ENCODE measurements at regions not wholly inside any gene's neighbourhood (a gene's known extent, or its start where the extent isn't known, plus 50 kb on each side); places are given as distances from the start of the nearest gene placed in this dataset.

GRCh38 chr1:84759756-84760155 lies 69.5 kb upstream of the SSX2IP start:
- DNase-seq (ENCODE audit: low read depth) = no peak

- DNase-seq (ENCODE audit: low read depth) = no peak
Measured at GRCh38 chr1:84758968-84759491, 68.8 kb upstream of the SSX2IP start.

- DNase-seq (ENCODE audit: low read depth) = no peak
Measured at GRCh38 chr1:84758476-84758875, 68.2 kb upstream of the SSX2IP start.

GRCh38 chr1:84757301-84757700 lies 67.0 kb upstream of the SSX2IP start:
- DNase-seq (ENCODE audit: low read depth) = no peak

- DNase-seq (ENCODE audit: low read depth) = no peak
Measured at GRCh38 chr1:84756455-84757082, 66.3 kb upstream of the SSX2IP start.

GRCh38 chr1:84756001-84756400 lies 65.7 kb upstream of the SSX2IP start:
- DNase-seq (ENCODE audit: low read depth) = no peak

- no peak for DNase-seq (ENCODE audit: low read depth)
Measured at GRCh38 chr1:84755216-84755615, 65.0 kb upstream of the SSX2IP start.

GRCh38 chr1:84754386-84754703 lies 64.1 kb upstream of the SSX2IP start:
- DNase-seq (ENCODE audit: low read depth) = no peak

GRCh38 chr1:84753516-84754385 lies 63.5 kb upstream of the SSX2IP start:
- DNase-seq (ENCODE audit: low read depth) = peak; percentile 64

GRCh38 chr1:84750110-84750730 lies 60.0 kb upstream of the SSX2IP start:
- DNase-seq (ENCODE audit: low read depth) = no peak

GRCh38 chr1:84749427-84749826 lies 59.2 kb upstream of the SSX2IP start:
- DNase-seq (ENCODE audit: low read depth) = no peak

- no peak for DNase-seq (ENCODE audit: low read depth)
Measured at GRCh38 chr1:84748364-84748763, 58.1 kb upstream of the SSX2IP start.

GRCh38 chr1:84745857-84746256 lies 55.6 kb upstream of the SSX2IP start:
- no peak for DNase-seq (ENCODE audit: low read depth)

GRCh38 chr1:84743896-84744295 lies 53.6 kb upstream of the SSX2IP start:
- DNase-seq (ENCODE audit: low read depth) = no peak

GRCh38 chr1:84742653-84743052 lies 52.4 kb upstream of the SSX2IP start:
- DNase-seq (ENCODE audit: low read depth) = no peak

GRCh38 chr1:84740050-84740714 lies 49.9 kb upstream of the SSX2IP start:
- no peak for DNase-seq (ENCODE audit: low read depth)
